HepG2 (cell line): ENCODE measurements at regions not wholly inside any gene's neighbourhood (a gene's known extent, or its start where the extent isn't known, plus 50 kb on each side); places are given as distances from the start of the nearest gene placed in this dataset.

Experiments
- ATAC-seq: fragments of 200-7000 bp; cut with Tn5 transposase; 3 replicates; pipeline ENCODE4 v1.9.1; 2020; ENCODE audit warnings: mild to moderate bottlenecking, moderate library complexity
- BruUV-seq: library from RNA; stranded (reverse); fragments of 400-500 nt; replicated peaks from 2 replicates; lab custom pipeline; 2021; lab: Mats Ljungman, UMichigan
- CTCF ChIA-PET: fragments of 300-600 bp; formaldehyde crosslinking; extraction: SDS; loops from one replicate; lab custom pipeline; 2021; ENCODE audit warnings: low total read pairs, inconsistent platforms, low intra/inter-chr PET ratio; lab: Yijun Ruan, JAX
- POLR2A ChIA-PET: fragments of 350-600 bp; sonication (Branson Sonifier 250); formaldehyde crosslinking; loops from one replicate; lab custom pipeline; 2020; ENCODE audit warnings: antibody characterized with exemption, inconsistent platforms; lab: Yijun Ruan, JAX
- DNase-seq: peaks from one replicate; pipeline ENCODE4 v3.0.0-alpha.2; 2015; ENCODE audit warnings: low spot score
- FAIRE-seq: peaks from 3 replicates; lab custom pipeline; 2011; peaks lifted over from hg19 to GRCh38; lab: Jason Lieb, UNC
- H2AFZ ChIP-seq: one replicate; pipeline ENCODE4 v1.6.1; 2011; ENCODE audit warnings: low read length, inconsistent platforms
- H3K27ac ChIP-seq: fragments of 300-600 bp; 3 replicates; pipeline ENCODE4 v1.8.0; 2011; ENCODE audit warnings: mixed run types, mild to moderate bottlenecking, mixed read lengths, low read length, inconsistent platforms; ENCODE audit not compliant: insufficient read depth; ENCODE audit errors: extremely low read length
- H3K27me3 ChIP-seq, 2 experiments: fragments of 200-600 bp in 1 of 2; 2 replicates in 1 of 2; 3 replicates in 1 of 2; pipeline versions ENCODE4 v1.6.0 to v1.8.0; 2011; ENCODE audit warnings: low read length in 2 of 2, mild to moderate bottlenecking in 2 of 2, moderate library complexity in 2 of 2, inconsistent platforms in 1 of 2; ENCODE audit not compliant: insufficient read depth in 2 of 2, control insufficient read depth in 1 of 2
- H3K36me3 ChIP-seq, 2 experiments: fragments of 200-600 bp in 1 of 2; replicated peaks in 1 of 2; 2 replicates in 1 of 2; 3 replicates in 1 of 2; pipeline versions ENCODE4 v1.5.1 to v1.8.0; 2011; ENCODE audit warnings: low read length in 2 of 2, inconsistent platforms in 1 of 2; ENCODE audit not compliant: insufficient read depth in 2 of 2, control insufficient read depth in 1 of 2
- H3K4me1 ChIP-seq: 2 replicates; pipeline ENCODE4 v1.5.1; 2012; ENCODE audit warnings: low read length, inconsistent platforms; ENCODE audit not compliant: insufficient read depth
- H3K4me2 ChIP-seq: 2 replicates; pipeline ENCODE4 v1.6.0; 2011; ENCODE audit warnings: low read depth, low read length, inconsistent platforms
- H3K4me3 ChIP-seq, 3 experiments: fragments of 200-600 bp in 1 of 3; sonication (generic), shearing (Covaris generic) in 1 of 3; replicated peaks in 1 of 3; 2 replicates each; pipeline ENCODE4 v1.5.1; 2011 to 2016; ENCODE audit warnings: low read length in 3 of 3, inconsistent platforms in 2 of 3, low read depth in 2 of 3, mild to moderate bottlenecking in 2 of 3, control low read depth in 1 of 3, mixed read lengths in 1 of 3; ENCODE audit not compliant: insufficient read depth in 1 of 3
- H3K79me2 ChIP-seq: one replicate; pipeline ENCODE4 v1.6.1; 2011; ENCODE audit warnings: low read length, inconsistent platforms; ENCODE audit not compliant: insufficient read depth
- H3K9ac ChIP-seq: 2 replicates; pipeline ENCODE4 v1.6.0; 2011; ENCODE audit warnings: mild to moderate bottlenecking, low read depth, low read length, inconsistent platforms; ENCODE audit not compliant: insufficient read depth
- H3K9me3 ChIP-seq: 2 replicates; pipeline ENCODE4 v1.5.1; 2012; ENCODE audit warnings: mild to moderate bottlenecking, low read length
- H4K20me1 ChIP-seq: 2 replicates; pipeline ENCODE4 v1.6.0; 2011; ENCODE audit warnings: inconsistent platforms, mild to moderate bottlenecking, low read length, moderate library complexity; ENCODE audit not compliant: insufficient read depth
- ATRX ChIP-seq: sonication (generic); formaldehyde crosslinking; IDR thresholded peaks from 2 replicates; pipeline ENCODE4 v1.4.0; 2020; ENCODE audit warnings: missing genetic modification reagents, borderline replicate concordance
- KDM5B ChIP-seq: sonication (generic); formaldehyde crosslinking; IDR thresholded peaks from 2 replicates; pipeline ENCODE4 v1.4.0; 2020; ENCODE audit warnings: missing genetic modification reagents, mild to moderate bottlenecking, borderline replicate concordance
- KLF6 ChIP-seq: IDR thresholded peaks from 2 replicates; pipeline ENCODE4 v1.8.0; 2016; ENCODE audit warnings: missing biosample characterization, missing genetic modification reagents
- MED13 ChIP-seq: sonication (generic); formaldehyde crosslinking; IDR thresholded peaks from 2 replicates; pipeline ENCODE4 v1.5.0; 2020; ENCODE audit warnings: missing genetic modification reagents
- POLR2AphosphoS5 ChIP-seq: IDR thresholded peaks from 2 replicates; pipeline ENCODE4 v1.6.1; 2012; ENCODE audit warnings: low read depth, low read length
- REXO4 ChIP-seq: sonication (generic); formaldehyde crosslinking; IDR thresholded peaks from 2 replicates; pipeline ENCODE4 v1.8.0; 2022; ENCODE audit warnings: missing genetic modification reagents, mild to moderate bottlenecking, borderline replicate concordance
- SMAD1 ChIP-seq: sonication (generic); formaldehyde crosslinking; IDR thresholded peaks from 2 replicates; pipeline ENCODE4 v1.4.0; 2020; ENCODE audit warnings: missing genetic modification reagents, low read depth, mild to moderate bottlenecking, borderline replicate concordance
- STAT5B ChIP-seq: sonication (generic); formaldehyde crosslinking; IDR thresholded peaks from 2 replicates; pipeline ENCODE4 v1.4.0; 2020; ENCODE audit warnings: missing genetic modification reagents
- ZFP62 ChIP-seq: sonication (generic); formaldehyde crosslinking; IDR thresholded peaks from 2 replicates; pipeline ENCODE4 v1.4.0; 2020; ENCODE audit warnings: missing genetic modification reagents
- ZKSCAN8 ChIP-seq: IDR thresholded peaks from 2 replicates; pipeline ENCODE4 v1.6.1; 2016; ENCODE audit warnings: borderline replicate concordance, missing genetic modification reagents, missing compliant biosample characterization
- ZSCAN22 ChIP-seq: sonication (generic); formaldehyde crosslinking; IDR thresholded peaks from 2 replicates; pipeline ENCODE4 v1.4.0; 2020; ENCODE audit warnings: mild to moderate bottlenecking, missing genetic modification reagents
- ZSCAN29 ChIP-seq: sonication (generic); formaldehyde crosslinking; conservative IDR thresholded peaks from 2 replicates; pipeline ENCODE4 v1.4.0; 2020; ENCODE audit warnings: mild to moderate bottlenecking, missing genetic modification reagents
- WGBS: methylation state at CpG from one replicate; pipeline ENCODE4 v1.1.6; 2017; ENCODE audit warnings: low lambda C conversion rate; 5-methylcytosine and 5-hydroxymethylcytosine counted together
- in situ Hi-C: cut with HindIII; loops from 2 replicates; pipeline ENCODE4 v1.10.0; 2017; ENCODE audit warnings: low pct_unique_long_range_greater_than_20kb; ENCODE audit not compliant: extremely low pct_ligation_motif_present
- intact Hi-C: fragments of 100-400 bp; cut with micrococcal nuclease; formaldehyde crosslinking; loops from one replicate; pipeline ENCODE4 v1.10.0; 2022; ENCODE audit not compliant: unreplicated experiment
- TF ChIP-seq, protein P1 (sequence below): IDR thresholded peaks from 2 replicates; pipeline ENCODE4 v1.6.1; 2016; ENCODE audit warnings: low read depth
- TF ChIP-seq, protein P2 (sequence below): sonication (generic); formaldehyde crosslinking; IDR thresholded peaks from 2 replicates; pipeline ENCODE4 v1.9.0; 2021; ENCODE audit warnings: mild to moderate bottlenecking, missing genetic modification reagents
- TF ChIP-seq, protein P3 (sequence below): sonication (generic); formaldehyde crosslinking; IDR thresholded peaks from 2 replicates; pipeline ENCODE4 v1.4.0; 2020; ENCODE audit warnings: missing genetic modification reagents

DNA sequence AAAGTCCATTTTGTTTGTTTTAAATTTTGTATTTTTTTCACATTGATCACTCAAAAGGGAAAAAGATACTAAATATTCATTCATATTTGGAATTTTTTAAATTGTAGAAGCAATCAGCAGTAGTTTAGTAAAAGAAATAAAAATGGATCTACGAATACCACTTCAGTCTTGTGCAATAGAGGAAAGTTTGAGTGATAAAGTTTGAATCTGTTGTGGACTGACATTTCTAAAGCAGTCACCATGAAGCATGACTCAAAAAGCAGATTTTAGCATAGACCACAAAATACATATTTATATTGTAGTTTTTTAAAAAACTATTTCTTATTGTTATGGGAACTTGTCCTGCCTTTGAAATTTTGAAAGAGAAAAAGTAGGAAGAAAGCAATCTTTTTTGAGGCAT lies 520.5 kb upstream of the ZEB2 start:
- Histone ChIP-seq H3K27me3 (no peaks in the 10 kb centered on the region), H2AFZ (no peak overlapping the region), H3K4me2 (no peak overlapping the region), H3K36me3 (no peaks in the 10 kb centered on the region), H3K9me3 (no peaks in the 10 kb centered on the region), H3K4me1 (no peaks in the 10 kb centered on the region), H3K27ac (no peak overlapping the region), H3K4me3 (no peak overlapping the region), H4K20me1 (no peaks in the 10 kb centered on the region), H3K9ac (no peak overlapping the region), H3K79me2 (no peaks in the 10 kb centered on the region)
- ChIA-PET CTCF (no interaction called here), POLR2A (no interaction called here)
- ATAC-seq, result no peak
- intact Hi-C loops, result no loop called here
- in situ Hi-C loops, result no loop called here
- DNase-seq, result no peak
- FAIRE-seq, result no peak
- 2% methylated on average over 1 of the region's 1 CpG for WGBS
- no TSS peak for BruUV-seq
- no peak for TF ChIP-seq STAT5B (CRISPR knock-in tag)
- no peak for TF ChIP-seq ZSCAN22 (CRISPR knock-in tag)
- TF ChIP-seq, protein P1, sequence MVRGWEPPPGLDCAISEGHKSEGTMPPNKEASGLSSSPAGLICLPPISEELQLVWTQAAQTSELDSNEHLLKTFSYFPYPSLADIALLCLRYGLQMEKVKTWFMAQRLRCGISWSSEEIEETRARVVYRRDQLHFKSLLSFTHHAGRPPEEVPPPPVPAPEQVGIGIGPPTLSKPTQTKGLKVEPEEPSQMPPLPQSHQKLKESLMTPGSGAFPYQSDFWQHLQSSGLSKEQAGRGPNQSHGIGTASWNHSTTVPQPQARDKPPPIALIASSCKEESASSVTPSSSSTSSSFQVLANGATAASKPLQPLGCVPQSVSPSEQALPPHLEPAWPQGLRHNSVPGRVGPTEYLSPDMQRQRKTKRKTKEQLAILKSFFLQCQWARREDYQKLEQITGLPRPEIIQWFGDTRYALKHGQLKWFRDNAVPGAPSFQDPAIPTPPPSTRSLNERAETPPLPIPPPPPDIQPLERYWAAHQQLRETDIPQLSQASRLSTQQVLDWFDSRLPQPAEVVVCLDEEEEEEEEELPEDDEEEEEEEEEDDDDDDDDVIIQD (CRISPR knock-in tag), result no peak
- TF ChIP-seq, protein P2, sequence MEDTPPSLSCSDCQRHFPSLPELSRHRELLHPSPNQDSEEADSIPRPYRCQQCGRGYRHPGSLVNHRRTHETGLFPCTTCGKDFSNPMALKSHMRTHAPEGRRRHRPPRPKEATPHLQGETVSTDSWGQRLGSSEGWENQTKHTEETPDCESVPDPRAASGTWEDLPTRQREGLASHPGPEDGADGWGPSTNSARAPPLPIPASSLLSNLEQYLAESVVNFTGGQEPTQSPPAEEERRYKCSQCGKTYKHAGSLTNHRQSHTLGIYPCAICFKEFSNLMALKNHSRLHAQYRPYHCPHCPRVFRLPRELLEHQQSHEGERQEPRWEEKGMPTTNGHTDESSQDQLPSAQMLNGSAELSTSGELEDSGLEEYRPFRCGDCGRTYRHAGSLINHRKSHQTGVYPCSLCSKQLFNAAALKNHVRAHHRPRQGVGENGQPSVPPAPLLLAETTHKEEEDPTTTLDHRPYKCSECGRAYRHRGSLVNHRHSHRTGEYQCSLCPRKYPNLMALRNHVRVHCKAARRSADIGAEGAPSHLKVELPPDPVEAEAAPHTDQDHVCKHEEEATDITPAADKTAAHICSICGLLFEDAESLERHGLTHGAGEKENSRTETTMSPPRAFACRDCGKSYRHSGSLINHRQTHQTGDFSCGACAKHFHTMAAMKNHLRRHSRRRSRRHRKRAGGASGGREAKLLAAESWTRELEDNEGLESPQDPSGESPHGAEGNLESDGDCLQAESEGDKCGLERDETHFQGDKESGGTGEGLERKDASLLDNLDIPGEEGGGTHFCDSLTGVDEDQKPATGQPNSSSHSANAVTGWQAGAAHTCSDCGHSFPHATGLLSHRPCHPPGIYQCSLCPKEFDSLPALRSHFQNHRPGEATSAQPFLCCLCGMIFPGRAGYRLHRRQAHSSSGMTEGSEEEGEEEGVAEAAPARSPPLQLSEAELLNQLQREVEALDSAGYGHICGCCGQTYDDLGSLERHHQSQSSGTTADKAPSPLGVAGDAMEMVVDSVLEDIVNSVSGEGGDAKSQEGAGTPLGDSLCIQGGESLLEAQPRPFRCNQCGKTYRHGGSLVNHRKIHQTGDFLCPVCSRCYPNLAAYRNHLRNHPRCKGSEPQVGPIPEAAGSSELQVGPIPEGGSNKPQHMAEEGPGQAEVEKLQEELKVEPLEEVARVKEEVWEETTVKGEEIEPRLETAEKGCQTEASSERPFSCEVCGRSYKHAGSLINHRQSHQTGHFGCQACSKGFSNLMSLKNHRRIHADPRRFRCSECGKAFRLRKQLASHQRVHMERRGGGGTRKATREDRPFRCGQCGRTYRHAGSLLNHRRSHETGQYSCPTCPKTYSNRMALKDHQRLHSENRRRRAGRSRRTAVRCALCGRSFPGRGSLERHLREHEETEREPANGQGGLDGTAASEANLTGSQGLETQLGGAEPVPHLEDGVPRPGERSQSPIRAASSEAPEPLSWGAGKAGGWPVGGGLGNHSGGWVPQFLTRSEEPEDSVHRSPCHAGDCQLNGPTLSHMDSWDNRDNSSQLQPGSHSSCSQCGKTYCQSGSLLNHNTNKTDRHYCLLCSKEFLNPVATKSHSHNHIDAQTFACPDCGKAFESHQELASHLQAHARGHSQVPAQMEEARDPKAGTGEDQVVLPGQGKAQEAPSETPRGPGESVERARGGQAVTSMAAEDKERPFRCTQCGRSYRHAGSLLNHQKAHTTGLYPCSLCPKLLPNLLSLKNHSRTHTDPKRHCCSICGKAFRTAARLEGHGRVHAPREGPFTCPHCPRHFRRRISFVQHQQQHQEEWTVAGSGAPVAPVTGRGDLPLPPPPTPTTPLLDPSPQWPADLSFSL (CRISPR knock-in tag), result no peak
- no peak for TF ChIP-seq ZKSCAN8
- TF ChIP-seq KLF6 (CRISPR knock-in tag), result no peak
- TF ChIP-seq ATRX, result no peak
- TF ChIP-seq POLR2AphosphoS5, result no peak
- no peak for TF ChIP-seq ZFP62 (CRISPR knock-in tag)
- TF ChIP-seq SMAD1 (CRISPR knock-in tag), result no peak
- TF ChIP-seq, protein P3, sequence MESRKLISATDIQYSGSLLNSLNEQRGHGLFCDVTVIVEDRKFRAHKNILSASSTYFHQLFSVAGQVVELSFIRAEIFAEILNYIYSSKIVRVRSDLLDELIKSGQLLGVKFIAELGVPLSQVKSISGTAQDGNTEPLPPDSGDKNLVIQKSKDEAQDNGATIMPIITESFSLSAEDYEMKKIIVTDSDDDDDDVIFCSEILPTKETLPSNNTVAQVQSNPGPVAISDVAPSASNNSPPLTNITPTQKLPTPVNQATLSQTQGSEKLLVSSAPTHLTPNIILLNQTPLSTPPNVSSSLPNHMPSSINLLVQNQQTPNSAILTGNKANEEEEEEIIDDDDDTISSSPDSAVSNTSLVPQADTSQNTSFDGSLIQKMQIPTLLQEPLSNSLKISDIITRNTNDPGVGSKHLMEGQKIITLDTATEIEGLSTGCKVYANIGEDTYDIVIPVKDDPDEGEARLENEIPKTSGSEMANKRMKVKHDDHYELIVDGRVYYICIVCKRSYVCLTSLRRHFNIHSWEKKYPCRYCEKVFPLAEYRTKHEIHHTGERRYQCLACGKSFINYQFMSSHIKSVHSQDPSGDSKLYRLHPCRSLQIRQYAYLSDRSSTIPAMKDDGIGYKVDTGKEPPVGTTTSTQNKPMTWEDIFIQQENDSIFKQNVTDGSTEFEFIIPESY (CRISPR knock-in tag), result no peak
- TF ChIP-seq KDM5B, result no peak
- no peak for TF ChIP-seq REXO4
- no peak for TF ChIP-seq MED13 (CRISPR knock-in tag)
- no peak for TF ChIP-seq ZSCAN29 (CRISPR knock-in tag)
